ENCODE measurements at regions not wholly inside any gene's neighbourhood (a gene's known extent, or its start where the extent isn't known, plus 50 kb on each side); places are given as distances from the start of the nearest gene placed in this dataset.

DNA sequence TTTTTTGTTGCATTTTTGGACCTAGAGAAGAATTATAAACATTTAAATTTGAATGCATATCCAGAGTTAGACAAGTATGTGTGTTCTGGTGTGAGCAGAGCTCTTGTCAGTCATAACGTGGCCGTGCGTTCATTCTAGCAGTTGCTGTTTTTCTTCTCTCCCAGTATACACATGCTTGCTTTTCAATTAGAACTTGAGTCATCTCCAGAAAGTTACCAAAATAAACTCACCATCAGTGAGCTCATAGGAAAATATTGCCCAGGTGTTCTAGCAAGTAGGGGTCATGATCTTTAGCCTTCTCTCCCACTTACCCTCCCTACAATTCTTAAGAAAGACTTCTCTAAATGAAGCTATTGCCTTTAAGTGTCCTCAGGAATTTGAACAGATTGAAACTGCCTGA is 247.5 kb upstream of the TUT7 start:
- Histone ChIP-seq H3K9ac (ENCODE audit: low read length) (no peak overlapping the region), H3K4me1 (ENCODE audit: insufficient read depth, low read length) (peaks cover 7% of the 10 kb centered on the region), H3K4me2 (ENCODE audit: low read length) (no peak overlapping the region), H3K4me3 (ENCODE audit: insufficient read depth, low read depth, low read length) (no peak overlapping the region), H3K27ac (ENCODE audit: low read depth, low read length) (no peak overlapping the region), H3K36me3 (ENCODE audit: insufficient read depth, low read length) (no peaks in the 10 kb centered on the region), H4K20me1 (ENCODE audit: insufficient read depth, low read length) (no peaks in the 10 kb centered on the region), H3K9me3 (ENCODE audit: insufficient read depth, low read depth, low read length) (no peaks in the 10 kb centered on the region), H3K27me3 (ENCODE audit: insufficient read depth, low read length) (peaks cover 2% of the 10 kb centered on the region), H3K79me2 (ENCODE audit: insufficient read depth, low read length) (no peaks in the 10 kb centered on the region), H2AFZ (ENCODE audit: low read depth, low read length) (no peak overlapping the region)
- FAIRE-seq (no peak), DNase-seq (ENCODE audit: low read depth) (no peak)
- Mint-ChIP-seq H3K36me3 (ENCODE audit: low read depth, unreplicated experiment) (no peaks in the 10 kb centered on the region), H3K4me1 (ENCODE audit: low read depth, unreplicated experiment) (peaks cover 33% of the 10 kb centered on the region), H3K4me3 (ENCODE audit: unreplicated experiment) (no peak overlapping the region), H3K9me3 (ENCODE audit: unreplicated experiment) (peaks cover 3% of the 10 kb centered on the region), H3K27me3 (ENCODE audit: low read depth, unreplicated experiment) (no peaks in the 10 kb centered on the region), H3K27ac (ENCODE audit: unreplicated experiment) (peak overlapping the region; percentile 56)
- TF ChIP-seq, protein P1, sequence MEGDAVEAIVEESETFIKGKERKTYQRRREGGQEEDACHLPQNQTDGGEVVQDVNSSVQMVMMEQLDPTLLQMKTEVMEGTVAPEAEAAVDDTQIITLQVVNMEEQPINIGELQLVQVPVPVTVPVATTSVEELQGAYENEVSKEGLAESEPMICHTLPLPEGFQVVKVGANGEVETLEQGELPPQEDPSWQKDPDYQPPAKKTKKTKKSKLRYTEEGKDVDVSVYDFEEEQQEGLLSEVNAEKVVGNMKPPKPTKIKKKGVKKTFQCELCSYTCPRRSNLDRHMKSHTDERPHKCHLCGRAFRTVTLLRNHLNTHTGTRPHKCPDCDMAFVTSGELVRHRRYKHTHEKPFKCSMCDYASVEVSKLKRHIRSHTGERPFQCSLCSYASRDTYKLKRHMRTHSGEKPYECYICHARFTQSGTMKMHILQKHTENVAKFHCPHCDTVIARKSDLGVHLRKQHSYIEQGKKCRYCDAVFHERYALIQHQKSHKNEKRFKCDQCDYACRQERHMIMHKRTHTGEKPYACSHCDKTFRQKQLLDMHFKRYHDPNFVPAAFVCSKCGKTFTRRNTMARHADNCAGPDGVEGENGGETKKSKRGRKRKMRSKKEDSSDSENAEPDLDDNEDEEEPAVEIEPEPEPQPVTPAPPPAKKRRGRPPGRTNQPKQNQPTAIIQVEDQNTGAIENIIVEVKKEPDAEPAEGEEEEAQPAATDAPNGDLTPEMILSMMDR (IDR thresholded peaks at IDR 0.05; ENCODE audit: insufficient read depth, low read depth, low read length), result no peak
- TF ChIP-seq EZH2 (IDR thresholded peaks at IDR 0.05; ENCODE audit: insufficient read depth, low read length), result no peak

DNA sequence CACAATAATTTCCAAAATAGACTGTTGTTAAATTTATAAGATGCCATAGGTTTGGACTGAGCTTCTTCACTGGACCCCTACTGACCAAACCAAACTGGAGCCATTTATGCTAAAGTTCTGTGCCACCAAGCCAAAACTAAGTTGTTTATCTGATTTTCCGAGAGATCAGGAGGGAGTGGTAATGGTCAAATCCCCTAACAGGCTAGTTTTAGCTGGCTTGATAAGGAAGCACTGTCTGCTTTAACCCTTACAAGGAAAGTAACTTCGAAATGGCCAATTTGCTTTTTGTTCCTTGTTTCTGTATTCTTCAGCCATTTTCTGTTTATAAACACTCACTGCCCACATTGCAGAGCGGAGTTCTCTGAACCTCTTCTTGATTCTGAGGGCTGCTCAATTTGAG is 246.8 kb upstream of the TUT7 start:
- FAIRE-seq (no peak), DNase-seq (ENCODE audit: low read depth) (no peak)
- Histone ChIP-seq H3K4me3 (ENCODE audit: insufficient read depth, low read depth, low read length) (no peak overlapping the region), H3K9me3 (ENCODE audit: insufficient read depth, low read depth, low read length) (no peaks in the 10 kb centered on the region), H3K27me3 (ENCODE audit: insufficient read depth, low read length) (peaks cover 2% of the 10 kb centered on the region), H3K27ac (ENCODE audit: low read depth, low read length) (no peak overlapping the region), H4K20me1 (ENCODE audit: insufficient read depth, low read length) (no peaks in the 10 kb centered on the region), H3K4me1 (ENCODE audit: insufficient read depth, low read length) (peaks cover 7% of the 10 kb centered on the region), H2AFZ (ENCODE audit: low read depth, low read length) (no peak overlapping the region), H3K36me3 (ENCODE audit: insufficient read depth, low read length) (no peaks in the 10 kb centered on the region), H3K79me2 (ENCODE audit: insufficient read depth, low read length) (no peaks in the 10 kb centered on the region), H3K9ac (ENCODE audit: low read length) (no peak overlapping the region), H3K4me2 (ENCODE audit: low read length) (no peak overlapping the region)
- Mint-ChIP-seq H3K27ac (ENCODE audit: unreplicated experiment) (peak overlapping the region; percentile 7), H3K9me3 (ENCODE audit: unreplicated experiment) (peaks cover 4% of the 10 kb centered on the region), H3K4me3 (ENCODE audit: unreplicated experiment) (no peak overlapping the region), H3K36me3 (ENCODE audit: low read depth, unreplicated experiment) (no peaks in the 10 kb centered on the region), H3K4me1 (ENCODE audit: low read depth, unreplicated experiment) (peaks cover 33% of the 10 kb centered on the region), H3K27me3 (ENCODE audit: low read depth, unreplicated experiment) (no peaks in the 10 kb centered on the region)
- no peak for TF ChIP-seq EZH2 (IDR thresholded peaks at IDR 0.05; ENCODE audit: insufficient read depth, low read length)
- TF ChIP-seq, protein P1 (IDR thresholded peaks at IDR 0.05; ENCODE audit: insufficient read depth, low read depth, low read length), result no peak

DNA sequence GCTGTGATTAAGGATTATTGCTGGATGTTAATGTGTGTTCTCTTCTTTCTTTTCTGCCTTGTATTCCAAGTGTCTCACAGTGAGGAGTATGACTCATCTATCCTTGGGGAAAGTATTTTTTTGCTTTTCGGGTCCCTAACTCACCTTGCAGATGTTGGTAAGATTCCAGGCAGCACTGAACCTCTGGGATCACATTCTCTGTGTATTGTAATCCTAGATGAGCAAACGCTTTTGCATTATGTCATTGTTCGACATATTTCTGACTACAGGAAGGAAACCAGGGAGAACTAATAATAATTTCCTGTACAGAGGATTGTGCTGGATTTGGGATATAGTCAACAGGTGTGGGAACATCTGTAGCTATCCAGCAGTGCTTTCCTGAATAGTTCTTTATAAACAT is 246.1 kb upstream of the TUT7 start:
- H4K20me1 ChIP-seq (ENCODE audit: insufficient read depth, low read length), result no peaks in the 10 kb centered on the region
- no peak for TF ChIP-seq EZH2 (IDR thresholded peaks at IDR 0.05; ENCODE audit: insufficient read depth, low read length)
- TF ChIP-seq, protein P1 (IDR thresholded peaks at IDR 0.05; ENCODE audit: insufficient read depth, low read depth, low read length), result no peak
- DNase-seq (ENCODE audit: low read depth), result peak; percentile 14
- no peak overlapping the region for H3K27ac Mint-ChIP-seq (ENCODE audit: unreplicated experiment)
- no peak overlapping the region for H3K4me3 Mint-ChIP-seq (ENCODE audit: unreplicated experiment)
- peaks cover 2% of the 10 kb centered on the region for H3K27me3 ChIP-seq (ENCODE audit: insufficient read depth, low read length)
- peaks cover 7% of the 10 kb centered on the region for H3K4me1 ChIP-seq (ENCODE audit: insufficient read depth, low read length)
- H3K4me3 ChIP-seq (ENCODE audit: insufficient read depth, low read depth, low read length), result no peak overlapping the region
- H3K9me3 Mint-ChIP-seq (ENCODE audit: unreplicated experiment), result peaks cover 4% of the 10 kb centered on the region
- FAIRE-seq, result no peak
- no peaks in the 10 kb centered on the region for H3K9me3 ChIP-seq (ENCODE audit: insufficient read depth, low read depth, low read length)
- no peaks in the 10 kb centered on the region for H3K79me2 ChIP-seq (ENCODE audit: insufficient read depth, low read length)
- no peak overlapping the region for H3K27ac ChIP-seq (ENCODE audit: low read depth, low read length)
- no peaks in the 10 kb centered on the region for H3K36me3 Mint-ChIP-seq (ENCODE audit: low read depth, unreplicated experiment)
- no peak overlapping the region for H2AFZ ChIP-seq (ENCODE audit: low read depth, low read length)
- H3K4me1 Mint-ChIP-seq (ENCODE audit: low read depth, unreplicated experiment), result peaks cover 33% of the 10 kb centered on the region
- no peak overlapping the region for H3K4me2 ChIP-seq (ENCODE audit: low read length)
- no peaks in the 10 kb centered on the region for H3K36me3 ChIP-seq (ENCODE audit: insufficient read depth, low read length)
- H3K27me3 Mint-ChIP-seq (ENCODE audit: low read depth, unreplicated experiment), result no peaks in the 10 kb centered on the region
- no peak overlapping the region for H3K9ac ChIP-seq (ENCODE audit: low read length)

All from astrocyte (in vitro differentiated cells and primary cell).